K562 (cell line): ENCODE measurements at regions not wholly inside any gene's neighbourhood (a gene's known extent, or its start where the extent isn't known, plus 50 kb on each side); places are given as distances from the start of the nearest gene placed in this dataset.

ENCODE experiments used
- ATAC-seq: fragments of 200-7000 bp; cut with Tn5 transposase; 3 replicates; pipeline ENCODE4 v1.9.1; 2020; ENCODE audit warnings: moderate library complexity
- BruUV-seq: library from RNA; stranded (reverse); fragments of 400-500 nt; replicated peaks from 2 replicates; lab custom pipeline; 2021; lab: Mats Ljungman, UMichigan
- CTCF ChIA-PET: fragments of 300-600 bp; formaldehyde crosslinking; extraction: SDS; loops from one replicate; lab custom pipeline; 2021; ENCODE audit warnings: low intra/inter-chr PET ratio; lab: Yijun Ruan, JAX
- POLR2A ChIA-PET: fragments of 300-600, 350-650 bp; sonication (Branson Sonifier 250); formaldehyde crosslinking; extraction: SDS; loops from one replicate; lab custom pipeline; 2021; ENCODE audit warnings: antibody characterized with exemption, inconsistent platforms; lab: Yijun Ruan, JAX
- DNase-seq, 4 experiments: peaks; one replicate each; pipeline versions ENCODE4 v3.0.0 to v3.0.0-alpha.2; 2011 to 2018; ENCODE audit warnings: low spot score in 3 of 4, mixed read lengths in 3 of 4; ENCODE audit errors: extremely low read depth in 1 of 4
- FAIRE-seq: peaks from 2 replicates; lab custom pipeline; 2011; peaks lifted over from hg19 to GRCh38; lab: Jason Lieb, UNC
- H2AFZ ChIP-seq: 2 replicates; pipeline ENCODE4 v1.6.0; 2011; ENCODE audit warnings: low read depth, low read length, control low read depth, inconsistent platforms
- H3K27ac ChIP-seq: fragments of 200-600 bp; 3 replicates; pipeline ENCODE4 v1.8.0; 2011; ENCODE audit warnings: low read depth, mild to moderate bottlenecking, control low read depth, inconsistent platforms, low read length, moderate library complexity, mixed read lengths; ENCODE audit errors: extremely low read depth
- H3K27me3 ChIP-seq, 2 experiments: fragments of 300-600 bp in 1 of 2; 2 replicates in 1 of 2; 3 replicates in 1 of 2; pipeline versions ENCODE4 v1.6.0 to v1.8.0; 2011; ENCODE audit warnings: inconsistent platforms in 2 of 2, low read length in 2 of 2, mild to moderate bottlenecking in 1 of 2, mixed read lengths in 1 of 2, moderate library complexity in 1 of 2; ENCODE audit not compliant: control insufficient read depth in 2 of 2, insufficient read depth in 2 of 2
- H3K36me3 ChIP-seq: fragments of 300-600 bp; 3 replicates; pipeline ENCODE4 v1.8.0; 2011; ENCODE audit warnings: mild to moderate bottlenecking, low read length, inconsistent platforms; ENCODE audit not compliant: control insufficient read depth, insufficient read depth
- H3K4me1 ChIP-seq, 2 experiments: fragments of 200-600 bp in 1 of 2; replicated peaks in 1 of 2; 2 replicates in 1 of 2; 3 replicates in 1 of 2; pipeline versions ENCODE4 v1.5.1 to v1.8.0; 2011; ENCODE audit warnings: inconsistent platforms in 2 of 2, low read length in 2 of 2, mild to moderate bottlenecking in 1 of 2, mixed read lengths in 1 of 2, moderate library complexity in 1 of 2; ENCODE audit not compliant: control insufficient read depth in 2 of 2, insufficient read depth in 2 of 2
- H3K4me2 ChIP-seq: 2 replicates; pipeline ENCODE4 v1.6.1; 2011; ENCODE audit warnings: low read length, control low read depth, inconsistent platforms, mixed read lengths; ENCODE audit not compliant: insufficient read depth
- H3K4me3 ChIP-seq: fragments of 200-600 bp; sonication (generic), shearing (Covaris generic); 2 replicates; pipeline ENCODE4 v1.5.1; 2016; ENCODE audit warnings: control low read depth, inconsistent platforms
- H3K79me2 ChIP-seq: fragments of 200-600 bp; 3 replicates; pipeline ENCODE4 v1.8.0; 2011; ENCODE audit warnings: low read length, inconsistent platforms; ENCODE audit not compliant: control insufficient read depth, insufficient read depth
- H3K9ac ChIP-seq, 2 experiments: 2 replicates each; pipeline versions ENCODE4 v1.6.0 to v1.6.1; 2011; ENCODE audit warnings: low read depth in 2 of 2, low read length in 2 of 2, control low read depth in 1 of 2, inconsistent platforms in 1 of 2, mild to moderate bottlenecking in 1 of 2, mixed read lengths in 1 of 2; ENCODE audit not compliant: insufficient read depth in 1 of 2
- H3K9me1 ChIP-seq: one replicate; pipeline ENCODE4 v1.6.0; 2011; ENCODE audit warnings: inconsistent platforms, mild to moderate bottlenecking, low read length, moderate library complexity; ENCODE audit not compliant: control insufficient read depth, insufficient read depth
- H3K9me3 ChIP-seq: replicated peaks from 2 replicates; pipeline ENCODE4 v1.5.1; 2011; ENCODE audit warnings: low read depth, low read length, inconsistent platforms; ENCODE audit not compliant: control insufficient read depth, insufficient read depth
- H4K20me1 ChIP-seq: replicated peaks from 2 replicates; pipeline ENCODE4 v1.6.1; 2011; ENCODE audit warnings: low read length, inconsistent platforms, mixed read lengths; ENCODE audit not compliant: control insufficient read depth, insufficient read depth
- CTBP1 ChIP-seq: fragments of 450-650 bp; IDR thresholded peaks from 2 replicates; pipeline ENCODE4 v1.6.1; 2016; ENCODE audit warnings: borderline replicate concordance
- PHTF2 ChIP-seq: fragments of 250-450 bp; sonication (Bioruptor Pico); IDR thresholded peaks from 2 replicates; pipeline ENCODE4 v1.5.0; 2021; ENCODE audit warnings: mild to moderate bottlenecking
- SIN3A ChIP-seq, 2 experiments: fragments of 150-350 bp in 1 of 2; IDR thresholded peaks; 2 replicates each; pipeline ENCODE4 v1.6.1; 2011 to 2016; ENCODE audit warnings: borderline replicate concordance in 2 of 2, low read depth in 2 of 2, low read length in 2 of 2, mild to moderate bottlenecking in 2 of 2, moderate library complexity in 2 of 2; ENCODE audit not compliant: control insufficient read depth in 1 of 2
- SRSF9 ChIP-seq: fragments of 200-400 bp; formaldehyde crosslinking; IDR thresholded peaks from 2 replicates; pipeline ENCODE4 v1.6.1; 2017; ENCODE audit warnings: low read depth, low read length, borderline replicate concordance
- STAT5A ChIP-seq: IDR thresholded peaks from 2 replicates; pipeline ENCODE4 v1.6.1; 2012; ENCODE audit warnings: low read length, inconsistent platforms, borderline replicate concordance
- ZKSCAN1 ChIP-seq: fragments of 150-350 bp; IDR thresholded peaks from 2 replicates; pipeline ENCODE4 v1.6.1; 2016; ENCODE audit warnings: low read depth, low read length
- ZNF165 ChIP-seq: fragments of 250-450 bp; sonication (Bioruptor Pico); IDR thresholded peaks from 2 replicates; pipeline ENCODE4 v1.4.0; 2020; ENCODE audit warnings: borderline replicate concordance
- WGBS: fragments of 100-300 bp; shearing (Covaris generic); methylation state at CpG from one replicate; pipeline ENCODE4 v1.1.6; 2016; ENCODE audit warnings: low coverage, mixed read lengths; ENCODE audit not compliant: insufficient coverage; ENCODE audit errors: missing lambda C conversion rate; 5-methylcytosine and 5-hydroxymethylcytosine counted together
- in situ Hi-C: fragments of 300-500 bp; cut with MboI; formaldehyde crosslinking; loops from 4 replicates; pipeline ENCODE4 v1.15.0; 2018; ENCODE audit warnings: inconsistent platforms, mixed read lengths
- intact Hi-C: fragments of 100-400 bp; cut with micrococcal nuclease; formaldehyde crosslinking; loops from 2 replicates; pipeline ENCODE4 v1.14.2; 2022
- TF ChIP-seq, protein P1 (sequence below): fragments of 250-450 bp; sonication (Bioruptor Pico); IDR thresholded peaks from 2 replicates; pipeline ENCODE4 v1.4.0; 2020; ENCODE audit warnings: mild to moderate bottlenecking

- in situ Hi-C loops (no loop called here), intact Hi-C loops (no loop called here)
- Histone ChIP-seq H3K9ac (no peak overlapping the region), H3K79me2 (no peaks in the 10 kb centered on the region), H2AFZ (no peak overlapping the region), H3K36me3 (no peaks in the 10 kb centered on the region), H3K9me1 (no peaks in the 10 kb centered on the region), H3K4me1 (no peaks in the 10 kb centered on the region), H3K9me3 (no peaks in the 10 kb centered on the region), H3K27me3 (peaks cover 0 to 42% of the 10 kb centered on the region in 2 experiments; a peak in 3 of 5 replicates), H3K4me3 (no peak overlapping the region), H3K4me2 (no peak overlapping the region), H3K27ac (no peak overlapping the region), H4K20me1 (no peaks in the 10 kb centered on the region)
- BruUV-seq, result no TSS peak
- ChIA-PET CTCF (no interaction called here), POLR2A (no interaction called here)
- ATAC-seq, result no peak
- DNase-seq, result no peak
- FAIRE-seq, result no peak
- under 1% methylated on average over 9 of the region's 9 CpGs for WGBS
- TF ChIP-seq ZKSCAN1, result no peak
- TF ChIP-seq SIN3A (IDR thresholded peaks at IDR 0.05; ENCODE audit: borderline replicate concordance in 2 of 2, control insufficient read depth in 1 of 2, low read depth in 2 of 2, low read length in 2 of 2), result no peak
- TF ChIP-seq SRSF9, result no peak
- TF ChIP-seq ZNF165 (CRISPR knock-in tag), result no peak
- no peak for TF ChIP-seq CTBP1
- TF ChIP-seq, protein P1, sequence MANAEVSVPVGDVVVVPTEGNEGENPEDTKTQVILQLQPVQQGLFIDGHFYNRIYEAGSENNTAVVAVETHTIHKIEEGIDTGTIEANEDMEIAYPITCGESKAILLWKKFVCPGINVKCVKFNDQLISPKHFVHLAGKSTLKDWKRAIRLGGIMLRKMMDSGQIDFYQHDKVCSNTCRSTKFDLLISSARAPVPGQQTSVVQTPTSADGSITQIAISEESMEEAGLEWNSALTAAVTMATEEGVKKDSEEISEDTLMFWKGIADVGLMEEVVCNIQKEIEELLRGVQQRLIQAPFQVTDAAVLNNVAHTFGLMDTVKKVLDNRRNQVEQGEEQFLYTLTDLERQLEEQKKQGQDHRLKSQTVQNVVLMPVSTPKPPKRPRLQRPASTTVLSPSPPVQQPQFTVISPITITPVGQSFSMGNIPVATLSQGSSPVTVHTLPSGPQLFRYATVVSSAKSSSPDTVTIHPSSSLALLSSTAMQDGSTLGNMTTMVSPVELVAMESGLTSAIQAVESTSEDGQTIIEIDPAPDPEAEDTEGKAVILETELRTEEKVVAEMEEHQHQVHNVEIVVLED (CRISPR knock-in tag), result no peak
- TF ChIP-seq STAT5A, result no peak
- TF ChIP-seq PHTF2 (CRISPR knock-in tag), result no peak
Observed at GRCh38 chr6:170032706-170033309, 258.1 kb downstream of the DLL1 start.
